GM19463 (cell line): ENCODE measurements at regions not wholly inside any gene's neighbourhood (a gene's known extent, or its start where the extent isn't known, plus 50 kb on each side); places are given as distances from the start of the nearest gene placed in this dataset.

Experiments used
- ATAC-seq: cut with Tn5 transposase; IDR thresholded peaks from one replicate; pipeline ENCODE4 v1.9.1; 2021; ENCODE audit warnings: mild to moderate bottlenecking, moderate library complexity; ENCODE audit not compliant: unreplicated experiment

- no peak for ATAC-seq
Observed at GRCh38 chr9:2311920-2312319, 296.8 kb downstream of the SMARCA2 start.

GRCh38 chr9:2313512-2313911 lies 298.4 kb downstream of the SMARCA2 start:
- no peak for ATAC-seq

GRCh38 chr9:2317591-2317990 lies 302.4 kb downstream of the SMARCA2 start:
- no peak for ATAC-seq

- no peak for ATAC-seq
Observed at GRCh38 chr9:2319421-2319820, 302.2 kb upstream of the VLDLR start.

GRCh38 chr9:2320114-2320513 lies 301.5 kb upstream of the VLDLR start:
- ATAC-seq = no peak

GRCh38 chr9:2320632-2321031 lies 301.0 kb upstream of the VLDLR start:
- no peak for ATAC-seq

GRCh38 chr9:2321523-2322148 lies 300.0 kb upstream of the VLDLR start:
- ATAC-seq = no peak

- ATAC-seq = no peak
Observed at GRCh38 chr9:2324742-2325141, 296.8 kb upstream of the VLDLR start.

- ATAC-seq = no peak
Observed at GRCh38 chr9:2332663-2333062, 288.9 kb upstream of the VLDLR start.

- no peak for ATAC-seq
Observed at GRCh38 chr9:2335260-2335659, 286.3 kb upstream of the VLDLR start.

GRCh38 chr9:2336055-2336454 lies 285.5 kb upstream of the VLDLR start:
- ATAC-seq = no peak

- ATAC-seq = no peak
Observed at GRCh38 chr9:2337131-2337530, 284.5 kb upstream of the VLDLR start.

- ATAC-seq = no peak
Observed at GRCh38 chr9:2337627-2338026, 284.0 kb upstream of the VLDLR start.

GRCh38 chr9:2338777-2339365 lies 282.7 kb upstream of the VLDLR start:
- no peak for ATAC-seq

GRCh38 chr9:2339416-2339815 lies 282.2 kb upstream of the VLDLR start:
- ATAC-seq = no peak

GRCh38 chr9:2340046-2340760 lies 281.4 kb upstream of the VLDLR start:
- no peak for ATAC-seq

GRCh38 chr9:2341126-2341525 lies 280.5 kb upstream of the VLDLR start:
- ATAC-seq = no peak

GRCh38 chr9:2341956-2342355 lies 279.6 kb upstream of the VLDLR start:
- no peak for ATAC-seq

- no peak for ATAC-seq
Observed at GRCh38 chr9:2343756-2344155, 277.8 kb upstream of the VLDLR start.

- no peak for ATAC-seq
Observed at GRCh38 chr9:2344436-2344835, 277.2 kb upstream of the VLDLR start.

- ATAC-seq = peak; percentile 39
Observed at GRCh38 chr9:2345013-2345412, 276.6 kb upstream of the VLDLR start.

- ATAC-seq = no peak
Observed at GRCh38 chr9:2346277-2346913, 275.2 kb upstream of the VLDLR start.
